HG03095 (cell line): ENCODE measurements at regions not wholly inside any gene's neighbourhood (a gene's known extent, or its start where the extent isn't known, plus 50 kb on each side); places are given as distances from the start of the nearest gene placed in this dataset.

Experiments
- ATAC-seq: cut with Tn5 transposase; IDR thresholded peaks from one replicate; pipeline ENCODE4 v1.9.1; 2021; ENCODE audit warnings: moderate library complexity; ENCODE audit not compliant: unreplicated experiment

DNA sequence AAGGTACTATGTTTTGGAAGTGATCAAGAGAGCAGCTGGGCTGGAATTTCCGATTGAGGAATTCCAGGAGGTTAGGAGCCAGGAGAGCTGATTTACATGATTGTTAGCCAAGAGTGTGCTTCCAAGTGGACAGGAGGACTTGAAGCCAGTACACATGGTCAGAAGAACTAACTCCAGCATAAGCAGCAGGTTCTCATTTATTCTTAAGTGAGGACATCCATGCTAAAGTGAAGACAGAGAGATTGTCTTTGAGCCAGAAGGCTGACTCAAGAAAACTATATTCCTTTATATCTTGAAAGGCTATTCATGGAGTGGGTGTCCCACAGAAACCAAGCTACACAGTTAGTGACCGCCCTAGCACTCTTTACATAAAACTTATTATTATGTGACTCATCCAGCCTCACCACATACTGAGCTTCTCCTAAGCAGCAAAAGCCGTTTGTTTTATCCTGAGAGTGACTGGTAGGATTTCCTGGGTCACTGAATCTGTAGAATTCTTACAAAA, 56.7 kb upstream of the SEMA3A start:
- no peak for ATAC-seq

DNA sequence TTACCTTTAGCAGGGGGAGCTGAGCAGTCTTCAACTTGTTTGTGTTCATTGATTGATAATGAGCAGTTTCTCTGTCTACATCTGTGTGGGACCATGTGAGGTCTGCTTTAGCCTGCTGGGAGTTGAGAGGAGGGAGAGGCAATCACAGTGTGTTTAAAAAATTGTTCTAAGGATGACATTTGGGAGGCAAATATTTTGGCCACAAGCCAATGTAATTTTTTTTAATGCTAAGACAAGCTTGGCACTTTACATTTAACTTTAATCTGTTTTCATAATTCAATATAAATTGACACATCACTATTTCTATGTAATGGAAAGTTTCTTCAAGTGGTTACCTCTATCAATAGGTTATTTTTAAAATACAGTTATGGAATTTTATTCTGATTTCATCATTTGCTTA, 55.9 kb upstream of the SEMA3A start:
- ATAC-seq, result no peak

DNA sequence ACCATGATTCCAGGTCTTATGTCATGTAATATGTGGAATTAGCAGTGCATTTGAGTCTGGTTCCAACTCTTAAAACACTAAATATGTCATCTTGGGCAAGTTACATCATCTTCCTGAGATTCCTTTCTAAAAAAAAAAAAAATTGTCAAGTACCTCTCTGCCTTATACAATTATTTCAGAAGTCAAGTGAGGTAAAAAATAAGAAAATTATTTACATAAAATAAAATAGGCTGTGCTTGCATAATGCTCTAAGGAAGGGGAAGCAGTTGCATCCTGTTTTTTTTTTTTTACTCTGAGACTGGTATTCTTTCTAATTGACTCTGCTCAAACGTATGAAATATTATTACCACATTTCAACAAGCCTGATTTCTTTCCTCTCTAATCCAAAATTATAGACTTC, 55.1 kb upstream of the SEMA3A start:
- no peak for ATAC-seq

DNA sequence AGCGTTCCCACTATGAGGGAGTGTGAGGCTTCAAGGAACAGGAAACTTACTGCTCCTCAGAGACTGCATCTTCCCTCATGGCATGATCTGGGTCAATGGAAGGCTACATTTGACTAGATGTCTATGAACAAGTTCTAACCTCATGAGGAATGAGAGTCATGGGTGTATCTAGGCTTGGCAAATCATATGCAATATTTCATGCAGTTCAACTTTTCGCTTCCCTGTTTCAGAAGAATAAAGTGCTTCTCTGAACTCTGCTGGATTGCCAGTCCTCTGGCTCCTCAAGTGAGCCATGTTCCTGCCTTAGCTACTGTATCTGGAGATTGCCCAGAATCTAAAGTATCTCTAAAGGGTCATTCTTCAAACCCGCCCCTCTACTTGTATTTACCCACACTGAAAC, 54.3 kb upstream of the SEMA3A start:
- no peak for ATAC-seq

DNA sequence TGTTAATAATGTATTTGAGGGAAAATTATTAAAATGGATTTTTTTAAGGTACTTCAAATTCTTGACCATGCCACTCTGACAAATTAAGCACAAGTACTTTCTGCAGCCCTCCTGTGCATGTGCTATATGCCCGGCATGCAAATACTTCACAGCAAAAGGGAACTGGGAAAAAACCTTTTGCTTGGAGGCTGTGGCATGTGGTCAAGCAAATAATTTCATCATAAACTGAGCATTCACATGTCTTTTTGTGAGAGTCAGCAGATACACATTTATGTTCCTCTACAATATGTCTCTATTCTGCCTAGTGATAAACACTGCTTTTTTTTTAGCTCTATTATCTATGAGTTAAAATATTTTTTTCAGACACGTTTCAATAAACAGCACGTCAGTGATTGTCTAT, 53.7 kb upstream of the SEMA3A start:
- ATAC-seq, result no peak

DNA sequence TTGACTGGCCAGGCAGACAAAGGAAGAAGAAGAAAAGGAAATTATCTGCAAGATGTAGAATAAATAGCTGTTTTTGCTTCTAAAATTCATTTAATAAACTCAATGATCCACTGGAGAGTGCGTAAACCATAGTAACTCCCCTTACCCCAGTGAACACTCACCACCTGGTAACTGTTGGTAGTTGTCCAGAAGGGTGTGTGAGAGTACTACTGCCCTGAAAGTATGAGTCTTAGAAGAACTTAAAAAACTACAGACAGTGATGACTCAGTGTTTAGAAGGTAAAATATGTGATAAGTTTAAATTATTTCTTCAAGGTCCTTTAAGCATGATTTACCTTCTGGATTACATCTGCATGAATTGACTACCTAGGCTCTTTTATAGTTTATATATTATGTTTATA, 53.0 kb upstream of the SEMA3A start:
- no peak for ATAC-seq

DNA sequence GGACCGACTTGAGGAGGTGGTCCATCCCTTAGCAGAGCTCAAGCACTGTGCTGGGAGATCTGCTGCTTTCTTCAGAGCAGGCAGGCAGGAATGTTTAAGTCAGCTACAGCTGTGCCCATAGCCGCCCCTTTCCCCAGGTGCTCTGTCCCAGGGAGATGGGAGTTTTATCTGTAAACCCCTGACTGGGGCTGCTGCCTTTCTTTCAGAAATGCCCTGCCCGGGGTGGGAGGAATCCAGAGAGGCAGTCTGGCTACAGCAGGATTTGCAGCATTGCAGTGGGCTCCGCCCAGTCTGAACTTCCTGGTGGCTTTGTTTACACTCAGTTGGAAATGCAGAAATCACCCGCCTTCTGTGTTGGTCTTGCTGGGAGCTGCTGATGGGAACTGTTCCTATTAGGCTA, 51.2 kb upstream of the SEMA3A start:
- ATAC-seq, result no peak
